HCT116 (cell line): ENCODE measurements at regions not wholly inside any gene's neighbourhood (a gene's known extent, or its start where the extent isn't known, plus 50 kb on each side); places are given as distances from the start of the nearest gene placed in this dataset.

Experiments
- CTCF ChIP-seq, 3 experiments: fragments of 200-600 bp in 1 of 3; sonication (generic) in 1 of 3; IDR thresholded peaks in 2 of 3; conservative IDR thresholded peaks in 1 of 3; 2 replicates each; pipeline ENCODE4 v1.5.1; 2012 to 2017; ENCODE audit warnings: low read depth in 2 of 3, low read length in 2 of 3, antibody characterized with exemption in 1 of 3, borderline replicate concordance in 1 of 3, control low read depth in 1 of 3, mild to moderate bottlenecking in 1 of 3, mixed read lengths in 1 of 3, mixed run types in 1 of 3, moderate library complexity in 1 of 3; ENCODE audit not compliant: insufficient read depth in 1 of 3
- EGR1 ChIP-seq: IDR thresholded peaks from 2 replicates; pipeline ENCODE4 v1.6.1; 2012; ENCODE audit warnings: low read depth
- EZH2 ChIP-seq: fragments of 200-600 bp; sonication (generic); IDR thresholded peaks from 2 replicates; pipeline ENCODE4 v1.6.1; 2017; ENCODE audit warnings: antibody characterized with exemption, mixed run types
- JUND ChIP-seq: IDR thresholded peaks from 2 replicates; pipeline ENCODE4 v1.6.1; 2012
- MAX ChIP-seq: IDR thresholded peaks from 2 replicates; pipeline ENCODE4 v1.6.1; 2012
- POLR2A ChIP-seq: IDR thresholded peaks from 2 replicates; pipeline ENCODE4 v1.7.0; 2011; ENCODE audit warnings: borderline replicate concordance; ENCODE audit not compliant: insufficient read depth, insufficient read length; ENCODE audit errors: extremely low read depth
- RAD21 ChIP-seq: IDR thresholded peaks from 2 replicates; pipeline ENCODE4 v1.6.1; 2012; ENCODE audit warnings: low read depth, mild to moderate bottlenecking
- SP1 ChIP-seq: IDR thresholded peaks from 2 replicates; pipeline ENCODE4 v1.6.1; 2012; ENCODE audit warnings: low read depth
- TF ChIP-seq, protein P1 (sequence below): IDR thresholded peaks from 2 replicates; pipeline ENCODE4 v1.6.1; 2011; ENCODE audit warnings: mild to moderate bottlenecking, low read length, moderate library complexity; ENCODE audit not compliant: insufficient replicate concordance; ENCODE audit errors: extremely low read depth

DNA sequence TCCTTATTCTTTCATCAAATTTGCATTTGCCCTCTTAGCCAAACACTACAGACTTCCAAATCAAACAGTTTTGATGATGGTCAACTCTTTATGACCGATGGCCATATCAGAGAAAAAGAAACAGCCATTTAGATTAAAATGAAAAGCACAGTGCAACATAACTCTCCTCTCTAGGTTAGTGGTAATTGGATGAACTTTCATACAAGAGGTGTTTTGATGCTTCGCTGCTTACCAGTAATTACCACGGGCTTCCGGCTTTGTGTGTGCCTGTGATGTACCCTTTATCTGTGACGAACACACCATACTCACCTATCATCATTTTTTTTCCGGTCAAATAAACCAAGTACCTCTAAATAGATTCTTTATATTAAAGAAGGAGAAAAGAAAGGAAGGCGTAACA, 181.8 kb downstream of the FOXA2 start:
- no peak for TF ChIP-seq MAX
- TF ChIP-seq EGR1 = no peak
- no peak for TF ChIP-seq JUND
- TF ChIP-seq RAD21 = no peak
- no peak for TF ChIP-seq CTCF (IDR thresholded peaks at IDR 0.05 in 2 of 3, conservative IDR thresholded peaks at IDR 0.05 in 1 of 3; ENCODE audit: borderline replicate concordance in 1 of 3, insufficient read depth in 1 of 3, low read depth in 2 of 3, low read length in 2 of 3)
- TF ChIP-seq EZH2 = no peak
- no peak for TF ChIP-seq POLR2A
- TF ChIP-seq, protein P1, sequence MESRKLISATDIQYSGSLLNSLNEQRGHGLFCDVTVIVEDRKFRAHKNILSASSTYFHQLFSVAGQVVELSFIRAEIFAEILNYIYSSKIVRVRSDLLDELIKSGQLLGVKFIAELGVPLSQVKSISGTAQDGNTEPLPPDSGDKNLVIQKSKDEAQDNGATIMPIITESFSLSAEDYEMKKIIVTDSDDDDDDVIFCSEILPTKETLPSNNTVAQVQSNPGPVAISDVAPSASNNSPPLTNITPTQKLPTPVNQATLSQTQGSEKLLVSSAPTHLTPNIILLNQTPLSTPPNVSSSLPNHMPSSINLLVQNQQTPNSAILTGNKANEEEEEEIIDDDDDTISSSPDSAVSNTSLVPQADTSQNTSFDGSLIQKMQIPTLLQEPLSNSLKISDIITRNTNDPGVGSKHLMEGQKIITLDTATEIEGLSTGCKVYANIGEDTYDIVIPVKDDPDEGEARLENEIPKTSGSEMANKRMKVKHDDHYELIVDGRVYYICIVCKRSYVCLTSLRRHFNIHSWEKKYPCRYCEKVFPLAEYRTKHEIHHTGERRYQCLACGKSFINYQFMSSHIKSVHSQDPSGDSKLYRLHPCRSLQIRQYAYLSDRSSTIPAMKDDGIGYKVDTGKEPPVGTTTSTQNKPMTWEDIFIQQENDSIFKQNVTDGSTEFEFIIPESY = no peak
- no peak for TF ChIP-seq SP1
